Osteoblast (primary cell): ENCODE measurements at regions not wholly inside any gene's neighbourhood (a gene's known extent, or its start where the extent isn't known, plus 50 kb on each side); places are given as distances from the start of the nearest gene placed in this dataset.

Experiments
- DNase-seq: peaks from one replicate; pipeline ENCODE4 v3.0.0; 2011; ENCODE audit warnings: low spot score, mixed read lengths; ENCODE audit not compliant: insufficient read length; ENCODE audit errors: missing footprints
- H2AFZ ChIP-seq: 2 replicates; pipeline ENCODE4 v1.6.0; 2011; ENCODE audit warnings: mild to moderate bottlenecking, low read length
- H3K27ac ChIP-seq: 2 replicates; pipeline ENCODE4 v1.5.1; 2011; ENCODE audit warnings: mild to moderate bottlenecking, low read depth, low read length, moderate library complexity
- H3K27me3 ChIP-seq: 2 replicates; pipeline ENCODE4 v1.6.0; 2012; ENCODE audit warnings: mild to moderate bottlenecking, control low read depth, inconsistent platforms, low read length, moderate library complexity; ENCODE audit not compliant: insufficient read depth
- H3K36me3 ChIP-seq: 2 replicates; pipeline ENCODE4 v1.5.1; 2011; ENCODE audit warnings: mild to moderate bottlenecking, low read length, control low read depth, moderate library complexity; ENCODE audit not compliant: insufficient read depth
- H3K4me1 ChIP-seq: 2 replicates; pipeline ENCODE4 v1.5.1; 2011; ENCODE audit warnings: mild to moderate bottlenecking, low read length, control low read depth, moderate library complexity; ENCODE audit not compliant: insufficient read depth
- H3K4me2 ChIP-seq: 2 replicates; pipeline ENCODE4 v1.6.0; 2011; ENCODE audit warnings: mild to moderate bottlenecking, low read length; ENCODE audit not compliant: insufficient read depth
- H3K4me3 ChIP-seq: fragments of 200-600 bp; sonication (generic); 3 replicates; pipeline ENCODE4 v1.5.1; 2012; ENCODE audit warnings: mild to moderate bottlenecking, low read length, inconsistent platforms; ENCODE audit not compliant: insufficient read depth
- H3K79me2 ChIP-seq: 2 replicates; pipeline ENCODE4 v1.6.0; 2012; ENCODE audit warnings: mild to moderate bottlenecking, low read length, control low read depth, inconsistent platforms; ENCODE audit not compliant: insufficient read depth
- H3K9me3 ChIP-seq: 2 replicates; pipeline ENCODE4 v1.5.1; 2011; ENCODE audit warnings: low read depth, low read length, control low read depth
- H4K20me1 ChIP-seq: 2 replicates; pipeline ENCODE4 v1.6.0; 2012; ENCODE audit warnings: mild to moderate bottlenecking, low read length, control low read depth; ENCODE audit not compliant: insufficient read depth
- CTCF ChIP-seq: IDR thresholded peaks from 2 replicates; pipeline ENCODE4 v1.5.1; 2011; ENCODE audit warnings: mild to moderate bottlenecking, low read depth, low read length, moderate library complexity; ENCODE audit errors: extremely low read depth

- DNase-seq = no peak
- Histone ChIP-seq H3K4me1 (peaks cover 10% of the 10 kb centered on the region), H3K27me3 (peaks cover 9% of the 10 kb centered on the region), H4K20me1 (no peaks in the 10 kb centered on the region), H3K4me2 (no peak overlapping the region), H3K9me3 (no peaks in the 10 kb centered on the region), H3K36me3 (no peaks in the 10 kb centered on the region), H2AFZ (no peak overlapping the region), H3K4me3 (no peak overlapping the region), H3K27ac (no peak overlapping the region), H3K79me2 (no peaks in the 10 kb centered on the region)
- no peak for TF ChIP-seq CTCF
Measured at GRCh38 chr9:105979290-105979689, 284.9 kb downstream of the TMEM38B start.

GRCh38 chr9:105984714-105985113, 290.4 kb downstream of the TMEM38B start:
- H3K4me2 ChIP-seq = no peak overlapping the region
- no peak overlapping the region for H3K4me3 ChIP-seq
- TF ChIP-seq CTCF = no peak
- H3K36me3 ChIP-seq = no peaks in the 10 kb centered on the region
- H3K9me3 ChIP-seq = no peaks in the 10 kb centered on the region
- no peaks in the 10 kb centered on the region for H3K27me3 ChIP-seq
- H3K4me1 ChIP-seq = no peaks in the 10 kb centered on the region
- H3K79me2 ChIP-seq = no peaks in the 10 kb centered on the region
- H2AFZ ChIP-seq = no peak overlapping the region
- no peak for DNase-seq
- no peaks in the 10 kb centered on the region for H4K20me1 ChIP-seq
- no peak overlapping the region for H3K27ac ChIP-seq

GRCh38 chr9:105993116-105993854, 298.9 kb downstream of the TMEM38B start:
- Histone ChIP-seq H3K9me3 (no peaks in the 10 kb centered on the region), H4K20me1 (no peaks in the 10 kb centered on the region), H3K27ac (no peak overlapping the region), H3K4me2 (no peak overlapping the region), H3K36me3 (no peaks in the 10 kb centered on the region), H2AFZ (no peak overlapping the region), H3K4me1 (no peaks in the 10 kb centered on the region), H3K27me3 (no peaks in the 10 kb centered on the region), H3K79me2 (no peaks in the 10 kb centered on the region), H3K4me3 (no peak overlapping the region)
- no peak for TF ChIP-seq CTCF
- DNase-seq = no peak

- no peaks in the 10 kb centered on the region for H3K27me3 ChIP-seq
- H2AFZ ChIP-seq = no peak overlapping the region
- no peak overlapping the region for H3K4me2 ChIP-seq
- no peak for TF ChIP-seq CTCF
- H3K9me3 ChIP-seq = no peaks in the 10 kb centered on the region
- H3K4me3 ChIP-seq = no peak overlapping the region
- H3K79me2 ChIP-seq = no peaks in the 10 kb centered on the region
- no peaks in the 10 kb centered on the region for H4K20me1 ChIP-seq
- no peak for DNase-seq
- no peaks in the 10 kb centered on the region for H3K36me3 ChIP-seq
- no peak overlapping the region for H3K27ac ChIP-seq
- H3K4me1 ChIP-seq = no peaks in the 10 kb centered on the region
Measured at GRCh38 chr9:105993921-105994715, 299.8 kb downstream of the TMEM38B start.
